Stomach (tissue), 8 donors: ENCODE measurements at regions not wholly inside any gene's neighbourhood (a gene's known extent, or its start where the extent isn't known, plus 50 kb on each side); places are given as distances from the start of the nearest gene placed in this dataset.

Experiments
- DNase-seq, 2 donors: peaks; one replicate each; pipeline versions ENCODE4 v3.0.0 to v3.0.0-alpha.2; 2013 to 2019
- H3K27ac ChIP-seq, 5 donors: fragments of 200-600 bp in 4 of 5; sonication (generic) in 4 of 5; one replicate each; pipeline ENCODE4 v1.5.1; 2013 to 2019; ENCODE audit warnings: mild to moderate bottlenecking in 1 of 5, moderate library complexity in 1 of 5
- H3K27me3 ChIP-seq, 3 donors: fragments of 200-600 bp; sonication (generic); one replicate each; pipeline ENCODE4 v1.5.1; 2017 to 2019; ENCODE audit warnings: mixed run types in 1 of 3
- H3K36me3 ChIP-seq, 4 donors: fragments of 200-600 bp; sonication (generic); 1 replicate in 3 of 4; 2 replicates in 1 of 4; pipeline ENCODE4 v1.5.1; 2016 to 2019
- H3K4me1 ChIP-seq, 4 donors: fragments of 200-600 bp; sonication (generic); one replicate each; pipeline ENCODE4 v1.5.1; 2016 to 2019
- H3K4me3 ChIP-seq, 4 donors: fragments of 200-600 bp; sonication (generic) in 3 of 4; one replicate each; pipeline ENCODE4 v1.5.1; 2016 to 2019; ENCODE audit warnings: mild to moderate bottlenecking in 1 of 4
- H3K9me3 ChIP-seq, 4 donors: fragments of 200-600 bp; sonication (generic); one replicate each; pipeline ENCODE4 v1.5.1; 2016 to 2019
- EP300 ChIP-seq: sonication (generic); formaldehyde crosslinking; IDR thresholded peaks from one replicate; pipeline ENCODE4 v1.6.1; 2017; ENCODE audit warnings: antibody characterized with exemption
- POLR2A ChIP-seq, 4 donors: fragments of 450-650 bp; IDR thresholded peaks; one replicate each; pipeline ENCODE4 v1.6.1; 2016; ENCODE audit warnings: antibody characterized with exemption in 4 of 4, control low read depth in 2 of 4, mild to moderate bottlenecking in 1 of 4, moderate library complexity in 1 of 4
- POLR2AphosphoS5 ChIP-seq, 3 donors: sonication (generic); formaldehyde crosslinking; IDR thresholded peaks; one replicate each; pipeline ENCODE4 v1.6.1; 2016; ENCODE audit warnings: antibody characterized with exemption in 3 of 3
- WGBS, 5 donors: extraction: QIAGEN DNeasy Blood & Tissue Kit in 3 of 5; methylation state at CpG; one replicate each; pipeline versions ENCODE4 v1.1.5 to v1.1.7; 2013 to 2018; 5-methylcytosine and 5-hydroxymethylcytosine counted together
- intact Hi-C: fragments of 100-400 bp; cut with DNase I; formaldehyde crosslinking; loops from one replicate; pipeline ENCODE4 v1.15.1; 2023; ENCODE audit warnings: low total_unique reads
- TF ChIP-seq, protein P1 (sequence below), 7 experiments: fragments of 450-650 bp in 4 of 7; fragments of 200-600 bp in 3 of 7; sonication (generic) in 3 of 7; IDR thresholded peaks; one replicate each; pipeline ENCODE4 v1.5.1; 2016 to 2019; ENCODE audit warnings: antibody characterized with exemption in 7 of 7, control low read depth in 2 of 7, mild to moderate bottlenecking in 1 of 7
- donor health status: healthy with polysubstance abuse.
- donor health status: Bipolar disorder and iron deficiency.
- donor health status: healthy.

DNA sequence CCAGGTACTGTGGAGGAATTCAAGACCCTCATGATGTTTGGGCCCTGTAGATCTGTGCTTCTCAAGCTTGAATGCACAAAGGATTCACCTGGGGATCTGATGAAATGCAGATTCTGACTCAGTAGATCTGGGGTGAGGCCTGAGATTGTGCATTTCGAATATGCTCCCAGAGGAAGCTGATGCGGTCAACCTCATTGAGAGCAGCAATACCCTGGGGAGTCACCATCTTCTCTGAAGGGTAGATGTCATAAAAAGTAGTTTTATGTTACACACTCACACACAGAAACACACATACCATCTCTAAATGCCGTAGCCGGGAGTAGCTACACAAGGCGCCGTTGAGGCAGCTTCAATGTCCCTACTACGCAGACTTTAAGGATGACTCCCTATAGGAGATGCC lies 55.8 kb upstream of the CPEB4 start:
- TF ChIP-seq EP300 (no peak), POLR2AphosphoS5 (IDR thresholded peaks at IDR 0.05) (no peak), POLR2A (IDR thresholded peaks at IDR 0.05) (no peak)
- TF ChIP-seq, protein P1, sequence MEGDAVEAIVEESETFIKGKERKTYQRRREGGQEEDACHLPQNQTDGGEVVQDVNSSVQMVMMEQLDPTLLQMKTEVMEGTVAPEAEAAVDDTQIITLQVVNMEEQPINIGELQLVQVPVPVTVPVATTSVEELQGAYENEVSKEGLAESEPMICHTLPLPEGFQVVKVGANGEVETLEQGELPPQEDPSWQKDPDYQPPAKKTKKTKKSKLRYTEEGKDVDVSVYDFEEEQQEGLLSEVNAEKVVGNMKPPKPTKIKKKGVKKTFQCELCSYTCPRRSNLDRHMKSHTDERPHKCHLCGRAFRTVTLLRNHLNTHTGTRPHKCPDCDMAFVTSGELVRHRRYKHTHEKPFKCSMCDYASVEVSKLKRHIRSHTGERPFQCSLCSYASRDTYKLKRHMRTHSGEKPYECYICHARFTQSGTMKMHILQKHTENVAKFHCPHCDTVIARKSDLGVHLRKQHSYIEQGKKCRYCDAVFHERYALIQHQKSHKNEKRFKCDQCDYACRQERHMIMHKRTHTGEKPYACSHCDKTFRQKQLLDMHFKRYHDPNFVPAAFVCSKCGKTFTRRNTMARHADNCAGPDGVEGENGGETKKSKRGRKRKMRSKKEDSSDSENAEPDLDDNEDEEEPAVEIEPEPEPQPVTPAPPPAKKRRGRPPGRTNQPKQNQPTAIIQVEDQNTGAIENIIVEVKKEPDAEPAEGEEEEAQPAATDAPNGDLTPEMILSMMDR (IDR thresholded peaks at IDR 0.05): no peak
- H3K4me1 ChIP-seq: peaks cover 0 to 21% (median 6%) of the 10 kb centered on the region in 4 donors
- no peak overlapping the region for H3K27ac ChIP-seq
- H3K9me3 ChIP-seq: no peaks in the 10 kb centered on the region
- no peaks in the 10 kb centered on the region for H3K27me3 ChIP-seq
- no peak for DNase-seq
- H3K36me3 ChIP-seq: no peaks in the 10 kb centered on the region
- no peak overlapping the region for H3K4me3 ChIP-seq
- intact Hi-C loops: no loop called here
- 96 to 98% (median 96%) methylated on average over 7 of the region's 7 CpGs for WGBS, 5 donors

DNA sequence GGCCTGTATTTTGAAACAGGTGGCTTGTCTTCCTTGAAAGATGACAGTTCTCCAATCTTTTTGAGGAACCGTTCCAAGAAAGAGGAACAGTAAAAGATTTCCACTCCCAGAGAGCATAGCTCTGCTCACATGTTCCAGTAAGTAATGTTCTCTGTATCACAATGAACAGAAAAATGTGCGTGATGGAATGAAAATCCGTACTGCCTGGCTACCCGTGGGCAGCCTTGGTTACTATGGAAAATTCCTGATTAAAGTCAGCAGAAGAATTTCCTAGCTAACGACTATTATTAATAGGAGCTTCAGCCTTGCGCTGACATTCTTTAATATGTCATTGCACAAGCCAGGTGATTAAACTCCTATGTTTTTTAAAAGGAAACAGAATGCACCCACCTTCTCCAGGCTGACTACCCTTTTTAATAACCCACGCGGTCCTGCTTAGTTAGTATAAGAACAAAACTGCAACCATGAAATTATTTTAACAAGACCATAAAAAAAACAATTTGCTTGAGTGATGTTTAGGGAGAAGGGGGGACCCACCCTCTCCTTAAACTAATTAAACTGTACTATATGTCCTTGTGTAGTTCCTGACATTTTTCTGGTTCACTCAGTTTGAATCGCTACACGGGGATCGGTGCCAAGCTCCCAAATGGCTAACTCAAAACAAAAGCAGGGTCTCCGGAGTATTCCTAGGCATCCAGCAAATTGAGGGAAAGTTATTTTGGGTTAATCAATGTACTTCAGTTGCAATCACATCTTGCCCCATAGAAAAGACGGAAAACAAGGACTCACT lies 54.8 kb upstream of the CPEB4 start:
- Histone ChIP-seq H3K4me3 (no peak overlapping the region), H3K27me3 (no peaks in the 10 kb centered on the region), H3K9me3 (no peaks in the 10 kb centered on the region), H3K27ac (no peak overlapping the region), H3K4me1 (peaks cover 0 to 21% (median 6%) of the 10 kb centered on the region in 4 donors), H3K36me3 (no peaks in the 10 kb centered on the region)
- intact Hi-C loops: no loop called here
- 61 to 78% (median 65%) methylated on average over 13 of the region's 13 CpGs for WGBS, 5 donors
- peak in 1 of 2 donors; percentile 55 for DNase-seq
- TF ChIP-seq POLR2AphosphoS5 (IDR thresholded peaks at IDR 0.05) (no peak), EP300 (no peak), POLR2A (IDR thresholded peaks at IDR 0.05) (no peak)
- TF ChIP-seq, protein P1 (IDR thresholded peaks at IDR 0.05): no peak

DNA sequence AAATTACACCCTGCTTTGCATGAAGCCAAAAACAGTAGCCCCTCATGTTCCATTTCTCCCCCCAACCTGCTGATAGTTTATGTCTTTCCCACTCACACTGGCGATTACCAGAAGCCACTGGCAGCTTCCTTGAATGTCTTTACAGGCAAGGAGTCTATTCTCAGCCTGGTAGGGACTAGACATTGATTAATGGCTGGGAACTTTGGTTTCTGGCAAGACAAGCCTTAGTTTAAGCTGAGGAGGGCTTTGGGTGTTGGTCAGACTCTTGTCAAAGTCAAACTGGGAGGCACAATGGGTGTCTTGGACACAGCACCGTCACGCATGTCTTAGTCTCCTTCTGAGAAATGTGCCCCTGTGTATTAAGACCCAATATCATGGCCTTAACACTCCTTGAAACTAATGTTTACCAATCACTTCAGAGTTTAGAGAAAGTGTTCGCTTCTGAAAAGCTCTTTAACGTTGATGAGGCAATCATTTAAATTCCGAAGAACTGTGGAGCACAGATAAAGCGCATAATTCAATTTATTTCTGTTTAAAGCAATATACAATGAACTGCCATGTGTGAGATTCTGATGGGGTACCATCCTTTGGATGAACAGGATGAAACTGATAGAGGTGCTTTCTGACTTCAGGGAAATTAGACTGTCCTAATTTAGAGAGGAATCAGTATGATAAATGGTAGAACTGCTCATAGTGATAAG lies 53.9 kb upstream of the CPEB4 start:
- no peaks in the 10 kb centered on the region for H3K9me3 ChIP-seq

DNA sequence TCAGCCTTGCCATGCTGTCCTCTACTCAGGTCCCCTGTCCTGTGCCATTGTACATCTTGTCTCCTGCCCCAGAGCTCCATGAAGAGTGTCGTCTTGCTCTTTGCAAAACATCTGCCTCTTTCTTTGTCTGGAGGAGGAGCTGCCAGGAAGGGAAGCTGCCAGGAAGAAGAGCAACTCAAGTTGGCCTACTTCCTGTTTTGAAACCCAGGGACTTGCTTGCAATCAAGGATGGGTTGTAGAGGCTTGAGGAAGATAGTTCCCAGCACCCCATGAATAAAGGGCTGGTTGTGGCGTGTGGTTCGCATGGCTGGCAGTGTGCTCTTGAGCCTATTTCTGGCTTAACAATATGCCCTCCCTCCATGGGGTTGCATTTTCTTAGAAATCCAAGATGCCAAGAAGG lies 53.0 kb upstream of the CPEB4 start:
- WGBS, 5 donors: 85 to 96% (median 92%) methylated on average over 3 of the region's 3 CpGs
- no peak overlapping the region for H3K4me3 ChIP-seq
- intact Hi-C loops: no loop called here
- TF ChIP-seq EP300 (no peak), POLR2A (IDR thresholded peaks at IDR 0.05) (no peak), POLR2AphosphoS5 (IDR thresholded peaks at IDR 0.05) (no peak)
- TF ChIP-seq, protein P1 (IDR thresholded peaks at IDR 0.05): no peak
- H3K27ac ChIP-seq: peak overlapping the region in 2 of 5 donors; percentile 50 to 53
- H3K27me3 ChIP-seq: no peaks in the 10 kb centered on the region
- peaks cover 0 to 21% (median 6%) of the 10 kb centered on the region in 4 donors for H3K4me1 ChIP-seq
- no peak for DNase-seq
- no peaks in the 10 kb centered on the region for H3K9me3 ChIP-seq
- no peaks in the 10 kb centered on the region for H3K36me3 ChIP-seq

More for the DNA sequence above, 53.9 kb upstream of the CPEB4 start:
- Histone ChIP-seq H3K27ac (peak overlapping the region in 1 of 5 donors; percentile 53), H3K4me1 (peaks cover 0 to 21% (median 6%) of the 10 kb centered on the region in 4 donors), H3K27me3 (no peaks in the 10 kb centered on the region), H3K4me3 (no peak overlapping the region), H3K36me3 (no peaks in the 10 kb centered on the region)
- no peak for DNase-seq
- intact Hi-C loops: no loop called here
- TF ChIP-seq EP300: no peak
- no peak for TF ChIP-seq POLR2AphosphoS5 (IDR thresholded peaks at IDR 0.05)
- TF ChIP-seq POLR2A (IDR thresholded peaks at IDR 0.05): no peak
- TF ChIP-seq, protein P1 (IDR thresholded peaks at IDR 0.05): no peak
- 64 to 88% (median 81%) methylated on average over 7 of the region's 7 CpGs for WGBS, 5 donors
